GM23338 (cell line): ENCODE measurements at regions not wholly inside any gene's neighbourhood (a gene's known extent, or its start where the extent isn't known, plus 50 kb on each side); places are given as distances from the start of the nearest gene placed in this dataset.

Experiments used
- ATAC-seq: fragments of 200-7000 bp; cut with Tn5 transposase; 3 replicates; pipeline ENCODE4 v1.9.1; 2020
- DNase-seq: peaks from one replicate; pipeline ENCODE4 v3.0.0-alpha.2; 2015; ENCODE audit warnings: low spot score
- H2AFZ ChIP-seq: fragments of 200-600 bp; sonication (generic); 2 replicates; pipeline ENCODE4 v1.8.0; 2016; ENCODE audit warnings: antibody characterized with exemption, mild to moderate bottlenecking, moderate library complexity
- H3F3A ChIP-seq: fragments of 200-600 bp; sonication (generic); replicated peaks from 2 replicates; pipeline ENCODE4 v1.8.0; 2017; ENCODE audit warnings: antibody characterized with exemption, mixed run types, low read depth
- H3K27ac ChIP-seq: fragments of 200-600 bp; sonication (generic); 2 replicates; pipeline ENCODE4 v1.6.1; 2016; ENCODE audit warnings: low read depth
- H3K27me3 ChIP-seq: fragments of 200-600 bp; sonication (generic); 2 replicates; pipeline ENCODE4 v1.8.0; 2016; ENCODE audit warnings: mild to moderate bottlenecking, mixed run types, moderate library complexity; ENCODE audit not compliant: insufficient read depth
- H3K36me3 ChIP-seq: fragments of 200-600 bp; sonication (generic); 2 replicates; pipeline ENCODE4 v1.8.0; 2016; ENCODE audit warnings: mild to moderate bottlenecking; ENCODE audit not compliant: insufficient read depth
- H3K4me1 ChIP-seq: fragments of 200-600 bp; sonication (generic); 2 replicates; pipeline ENCODE4 v1.8.0; 2016; ENCODE audit warnings: mild to moderate bottlenecking, moderate library complexity; ENCODE audit not compliant: insufficient read depth
- H3K4me2 ChIP-seq: fragments of 200-600 bp; sonication (generic); 2 replicates; pipeline ENCODE4 v1.7.1; 2017; ENCODE audit warnings: mixed run types
- H3K4me3 ChIP-seq: fragments of 200-600 bp; sonication (generic); 2 replicates; pipeline ENCODE4 v1.6.1; 2016; ENCODE audit warnings: mixed run types
- H3K79me2 ChIP-seq: fragments of 200-600 bp; sonication (generic); replicated peaks from 2 replicates; pipeline ENCODE4 v1.8.0; 2017; ENCODE audit warnings: mild to moderate bottlenecking; ENCODE audit not compliant: insufficient read depth
- H3K9me2 ChIP-seq: fragments of 200-600 bp; sonication (generic); 2 replicates; pipeline ENCODE4 v1.8.0; 2017; ENCODE audit not compliant: insufficient read depth
- H4K20me1 ChIP-seq: fragments of 200-600 bp; sonication (generic); replicated peaks from 2 replicates; pipeline ENCODE4 v1.8.0; 2017; ENCODE audit warnings: mild to moderate bottlenecking; ENCODE audit not compliant: insufficient read depth
- H3K27ac Mint-ChIP-seq: 2 replicates; pipeline ENCODE4 v1.8.0; 2020; ENCODE audit warnings: inconsistent platforms, mild to moderate bottlenecking, moderate library complexity, mixed read lengths
- H3K27me3 Mint-ChIP-seq: 3 replicates; pipeline ENCODE4 v1.8.0; 2022; ENCODE audit warnings: low read depth, mild to moderate bottlenecking, moderate library complexity, mixed read lengths, inconsistent platforms; ENCODE audit not compliant: insufficient read depth, poor library complexity
- H3K36me3 Mint-ChIP-seq: 3 replicates; pipeline ENCODE4 v1.8.0; 2021; ENCODE audit warnings: low read depth, mild to moderate bottlenecking, inconsistent platforms, moderate library complexity, mixed read lengths
- H3K4me1 Mint-ChIP-seq: 3 replicates; pipeline ENCODE4 v1.8.0; 2020; ENCODE audit warnings: mild to moderate bottlenecking, inconsistent platforms, mixed read lengths
- H3K4me3 Mint-ChIP-seq: 3 replicates; pipeline ENCODE4 v1.8.0; 2021; ENCODE audit warnings: moderate library complexity, mild to moderate bottlenecking, inconsistent platforms, mixed read lengths
- H3K9me3 Mint-ChIP-seq: 3 replicates; pipeline ENCODE4 v1.8.0; 2020; ENCODE audit warnings: moderate library complexity, mild to moderate bottlenecking, inconsistent platforms, mixed read lengths
- CTCF ChIP-seq, 2 experiments: fragments of 200-600 bp in 1 of 2; sonication (generic) in 1 of 2; conservative IDR thresholded peaks; 2 replicates each; pipeline versions ENCODE4 v1.5.1 to v1.6.1; 2016 to 2017; ENCODE audit warnings: antibody characterized with exemption in 2 of 2, low read depth in 2 of 2, mild to moderate bottlenecking in 2 of 2, moderate library complexity in 1 of 2
- EZH2 ChIP-seq: fragments of 200-600 bp; sonication (generic); IDR thresholded peaks from one replicate; pipeline ENCODE4 v1.8.0; 2017; ENCODE audit warnings: antibody characterized with exemption, mild to moderate bottlenecking, low read depth; ENCODE audit not compliant: unreplicated experiment
- EZH2phosphoT487 ChIP-seq: fragments of 200-600 bp; sonication (generic); IDR thresholded peaks from one replicate; pipeline ENCODE4 v1.8.1; 2018; ENCODE audit warnings: antibody characterized with exemption; ENCODE audit not compliant: unreplicated experiment
- JUNB ChIP-seq: IDR thresholded peaks from one replicate; pipeline ENCODE4 v1.6.1; 2016; ENCODE audit warnings: antibody characterized with exemption; ENCODE audit not compliant: unreplicated experiment
- NANOG ChIP-seq: IDR thresholded peaks from 2 replicates; pipeline ENCODE4 v1.6.1; 2016; ENCODE audit warnings: antibody characterized with exemption, borderline replicate concordance
- STAT1 ChIP-seq: IDR thresholded peaks from one replicate; pipeline ENCODE4 v1.6.1; 2016; ENCODE audit warnings: antibody characterized with exemption; ENCODE audit not compliant: unreplicated experiment
- ZNF114 ChIP-seq: fragments of 250-450 bp; sonication (Bioruptor Pico); IDR thresholded peaks from 2 replicates; pipeline ENCODE4 v1.5.0; 2020; ENCODE audit warnings: mild to moderate bottlenecking, moderate library complexity
- TF ChIP-seq, protein P1 (sequence below): fragments of 250-450 bp; sonication (Bioruptor Pico); IDR thresholded peaks from 2 replicates; pipeline ENCODE4 v1.5.0; 2020; ENCODE audit warnings: mild to moderate bottlenecking, moderate library complexity
- TF ChIP-seq, protein P2 (sequence below): IDR thresholded peaks from one replicate; pipeline ENCODE4 v1.6.1; 2018; ENCODE audit warnings: antibody characterized with exemption; ENCODE audit not compliant: unreplicated experiment

DNA sequence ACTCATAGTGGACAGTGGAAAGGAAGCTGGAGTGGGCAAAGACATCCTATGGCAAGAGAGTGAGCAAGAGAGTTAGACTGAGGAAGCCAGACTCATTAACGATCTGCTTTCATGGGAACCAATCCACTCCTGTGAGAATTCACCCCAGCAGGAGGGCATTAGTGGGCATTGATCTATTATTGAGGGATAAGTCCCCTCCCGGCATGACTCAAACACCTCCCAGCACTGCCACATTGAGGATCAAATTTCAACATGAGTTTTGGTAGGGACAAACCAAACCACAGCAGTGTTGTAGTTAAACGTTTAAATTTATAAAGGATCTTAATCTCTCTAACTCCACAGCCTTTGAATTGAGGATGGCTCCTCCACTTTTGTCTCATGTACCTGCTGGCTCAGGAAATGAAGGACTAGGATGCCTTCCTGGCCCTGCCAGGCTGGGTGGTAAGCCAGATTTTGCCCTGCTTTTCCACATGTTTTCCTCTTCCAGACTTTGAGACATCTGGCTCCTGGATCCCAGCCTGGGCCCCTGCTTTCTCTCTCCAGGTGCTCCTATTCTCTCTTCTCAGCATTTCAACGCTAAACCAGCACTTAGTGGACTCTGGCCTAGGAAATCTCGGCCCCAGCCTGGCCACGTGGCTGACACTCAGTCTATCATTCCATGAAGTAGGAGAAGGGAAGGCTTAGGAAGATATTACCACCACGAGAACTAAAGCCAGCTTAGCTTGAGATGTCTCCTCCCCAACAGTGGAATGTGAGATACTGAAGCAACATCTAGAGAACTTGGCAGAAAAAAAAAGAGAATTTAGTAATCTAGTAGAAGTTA, 96.5 kb upstream of the PIP4K2A start:
- Histone ChIP-seq H4K20me1 (no peaks in the 10 kb centered on the region), H3K36me3 (no peaks in the 10 kb centered on the region), H3K27ac (no peak overlapping the region), H3K4me3 (no peak overlapping the region), H3F3A (no peaks in the 10 kb centered on the region), H3K4me2 (0 out of 2 replicates have a peak overlapping the region, but pooled peaks have one; percentile 16), H3K79me2 (no peaks in the 10 kb centered on the region), H3K27me3 (peaks cover 5% of the 10 kb centered on the region; the same call in 1 of the 2 replicates), H2AFZ (peak overlapping the region; percentile 6; the same call in 1 of the 2 replicates), H3K9me2 (peaks cover 7% of the 10 kb centered on the region; the same call in 1 of the 2 replicates), H3K4me1 (peaks cover 5% of the 10 kb centered on the region; the same call in 1 of the 2 replicates)
- DNase-seq, result peak; percentile 68
- H3K4me3 Mint-ChIP-seq, result no peak overlapping the region
- no peak for TF ChIP-seq ZNF114
- TF ChIP-seq, protein P1, sequence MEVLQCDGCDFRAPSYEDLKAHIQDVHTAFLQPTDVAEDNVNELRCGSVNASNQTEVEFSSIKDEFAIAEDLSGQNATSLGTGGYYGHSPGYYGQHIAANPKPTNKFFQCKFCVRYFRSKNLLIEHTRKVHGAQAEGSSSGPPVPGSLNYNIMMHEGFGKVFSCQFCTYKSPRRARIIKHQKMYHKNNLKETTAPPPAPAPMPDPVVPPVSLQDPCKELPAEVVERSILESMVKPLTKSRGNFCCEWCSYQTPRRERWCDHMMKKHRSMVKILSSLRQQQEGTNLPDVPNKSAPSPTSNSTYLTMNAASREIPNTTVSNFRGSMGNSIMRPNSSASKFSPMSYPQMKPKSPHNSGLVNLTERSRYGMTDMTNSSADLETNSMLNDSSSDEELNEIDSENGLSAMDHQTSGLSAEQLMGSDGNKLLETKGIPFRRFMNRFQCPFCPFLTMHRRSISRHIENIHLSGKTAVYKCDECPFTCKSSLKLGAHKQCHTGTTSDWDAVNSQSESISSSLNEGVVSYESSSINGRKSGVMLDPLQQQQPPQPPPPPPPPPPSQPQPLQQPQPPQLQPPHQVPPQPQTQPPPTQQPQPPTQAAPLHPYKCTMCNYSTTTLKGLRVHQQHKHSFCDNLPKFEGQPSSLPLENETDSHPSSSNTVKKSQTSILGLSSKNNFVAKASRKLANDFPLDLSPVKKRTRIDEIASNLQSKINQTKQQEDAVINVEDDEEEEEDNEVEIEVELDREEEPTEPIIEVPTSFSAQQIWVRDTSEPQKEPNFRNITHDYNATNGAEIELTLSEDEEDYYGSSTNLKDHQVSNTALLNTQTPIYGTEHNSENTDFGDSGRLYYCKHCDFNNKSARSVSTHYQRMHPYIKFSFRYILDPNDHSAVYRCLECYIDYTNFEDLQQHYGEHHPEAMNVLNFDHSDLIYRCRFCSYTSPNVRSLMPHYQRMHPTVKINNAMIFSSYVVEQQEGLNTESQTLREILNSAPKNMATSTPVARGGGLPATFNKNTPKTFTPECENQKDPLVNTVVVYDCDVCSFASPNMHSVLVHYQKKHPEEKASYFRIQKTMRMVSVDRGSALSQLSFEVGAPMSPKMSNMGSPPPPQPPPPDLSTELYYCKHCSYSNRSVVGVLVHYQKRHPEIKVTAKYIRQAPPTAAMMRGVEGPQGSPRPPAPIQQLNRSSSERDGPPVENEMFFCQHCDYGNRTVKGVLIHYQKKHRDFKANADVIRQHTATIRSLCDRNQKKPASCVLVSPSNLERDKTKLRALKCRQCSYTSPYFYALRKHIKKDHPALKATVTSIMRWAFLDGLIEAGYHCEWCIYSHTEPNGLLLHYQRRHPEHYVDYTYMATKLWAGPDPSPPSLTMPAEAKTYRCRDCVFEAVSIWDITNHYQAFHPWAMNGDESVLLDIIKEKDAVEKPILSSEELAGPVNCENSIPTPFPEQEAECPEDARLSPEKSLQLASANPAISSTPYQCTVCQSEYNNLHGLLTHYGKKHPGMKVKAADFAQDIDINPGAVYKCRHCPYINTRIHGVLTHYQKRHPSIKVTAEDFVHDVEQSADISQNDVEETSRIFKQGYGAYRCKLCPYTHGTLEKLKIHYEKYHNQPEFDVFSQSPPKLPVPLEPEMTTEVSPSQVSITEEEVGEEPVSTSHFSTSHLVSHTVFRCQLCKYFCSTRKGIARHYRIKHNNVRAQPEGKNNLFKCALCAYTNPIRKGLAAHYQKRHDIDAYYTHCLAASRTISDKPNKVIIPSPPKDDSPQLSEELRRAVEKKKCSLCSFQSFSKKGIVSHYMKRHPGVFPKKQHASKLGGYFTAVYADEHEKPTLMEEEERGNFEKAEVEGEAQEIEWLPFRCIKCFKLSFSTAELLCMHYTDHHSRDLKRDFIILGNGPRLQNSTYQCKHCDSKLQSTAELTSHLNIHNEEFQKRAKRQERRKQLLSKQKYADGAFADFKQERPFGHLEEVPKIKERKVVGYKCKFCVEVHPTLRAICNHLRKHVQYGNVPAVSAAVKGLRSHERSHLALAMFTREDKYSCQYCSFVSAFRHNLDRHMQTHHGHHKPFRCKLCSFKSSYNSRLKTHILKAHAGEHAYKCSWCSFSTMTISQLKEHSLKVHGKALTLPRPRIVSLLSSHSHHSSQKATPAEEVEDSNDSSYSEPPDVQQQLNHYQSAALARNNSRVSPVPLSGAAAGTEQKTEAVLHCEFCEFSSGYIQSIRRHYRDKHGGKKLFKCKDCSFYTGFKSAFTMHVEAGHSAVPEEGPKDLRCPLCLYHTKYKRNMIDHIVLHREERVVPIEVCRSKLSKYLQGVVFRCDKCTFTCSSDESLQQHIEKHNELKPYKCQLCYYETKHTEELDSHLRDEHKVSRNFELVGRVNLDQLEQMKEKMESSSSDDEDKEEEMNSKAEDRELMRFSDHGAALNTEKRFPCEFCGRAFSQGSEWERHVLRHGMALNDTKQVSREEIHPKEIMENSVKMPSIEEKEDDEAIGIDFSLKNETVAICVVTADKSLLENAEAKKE (CRISPR knock-in tag), result 0 out of 2 replicates have a peak, but pooled peaks have one; percentile 12
- TF ChIP-seq EZH2phosphoT487, result no peak
- TF ChIP-seq NANOG, result peak; percentile 39
- peaks cover 14% of the 10 kb centered on the region for H3K27me3 Mint-ChIP-seq
- H3K27ac Mint-ChIP-seq, result no peak overlapping the region
- no peaks in the 10 kb centered on the region for H3K36me3 Mint-ChIP-seq
- peaks cover 10% of the 10 kb centered on the region; the same call in 2 of the 3 replicates for H3K9me3 Mint-ChIP-seq
- peak; percentile 90 for ATAC-seq
- H3K4me1 Mint-ChIP-seq, result peaks cover 9% of the 10 kb centered on the region

- H3K36me3 Mint-ChIP-seq, result no peaks in the 10 kb centered on the region
- H3F3A ChIP-seq, result no peaks in the 10 kb centered on the region
- peaks cover 14% of the 10 kb centered on the region for H3K4me1 Mint-ChIP-seq
- H3K9me3 Mint-ChIP-seq, result peaks cover 10% of the 10 kb centered on the region; the same call in 2 of the 3 replicates
- H3K27ac Mint-ChIP-seq, result no peak overlapping the region
- no peak overlapping the region for H3K4me3 Mint-ChIP-seq
- no peaks in the 10 kb centered on the region for H4K20me1 ChIP-seq
- H3K4me3 ChIP-seq, result no peak overlapping the region
- H3K4me2 ChIP-seq, result no peak overlapping the region
- no peaks in the 10 kb centered on the region for H3K79me2 ChIP-seq
- H2AFZ ChIP-seq, result no peak overlapping the region
- no peaks in the 10 kb centered on the region for H3K36me3 ChIP-seq
- H3K27me3 ChIP-seq, result peaks cover 5% of the 10 kb centered on the region; the same call in 1 of the 2 replicates
- peaks cover 14% of the 10 kb centered on the region for H3K27me3 Mint-ChIP-seq
- no peak for DNase-seq
- H3K9me2 ChIP-seq, result peaks cover 7% of the 10 kb centered on the region; the same call in 1 of the 2 replicates
- H3K27ac ChIP-seq, result no peak overlapping the region
- peaks cover 5% of the 10 kb centered on the region; the same call in 1 of the 2 replicates for H3K4me1 ChIP-seq
- no peak for ATAC-seq
- TF ChIP-seq, protein P2, sequence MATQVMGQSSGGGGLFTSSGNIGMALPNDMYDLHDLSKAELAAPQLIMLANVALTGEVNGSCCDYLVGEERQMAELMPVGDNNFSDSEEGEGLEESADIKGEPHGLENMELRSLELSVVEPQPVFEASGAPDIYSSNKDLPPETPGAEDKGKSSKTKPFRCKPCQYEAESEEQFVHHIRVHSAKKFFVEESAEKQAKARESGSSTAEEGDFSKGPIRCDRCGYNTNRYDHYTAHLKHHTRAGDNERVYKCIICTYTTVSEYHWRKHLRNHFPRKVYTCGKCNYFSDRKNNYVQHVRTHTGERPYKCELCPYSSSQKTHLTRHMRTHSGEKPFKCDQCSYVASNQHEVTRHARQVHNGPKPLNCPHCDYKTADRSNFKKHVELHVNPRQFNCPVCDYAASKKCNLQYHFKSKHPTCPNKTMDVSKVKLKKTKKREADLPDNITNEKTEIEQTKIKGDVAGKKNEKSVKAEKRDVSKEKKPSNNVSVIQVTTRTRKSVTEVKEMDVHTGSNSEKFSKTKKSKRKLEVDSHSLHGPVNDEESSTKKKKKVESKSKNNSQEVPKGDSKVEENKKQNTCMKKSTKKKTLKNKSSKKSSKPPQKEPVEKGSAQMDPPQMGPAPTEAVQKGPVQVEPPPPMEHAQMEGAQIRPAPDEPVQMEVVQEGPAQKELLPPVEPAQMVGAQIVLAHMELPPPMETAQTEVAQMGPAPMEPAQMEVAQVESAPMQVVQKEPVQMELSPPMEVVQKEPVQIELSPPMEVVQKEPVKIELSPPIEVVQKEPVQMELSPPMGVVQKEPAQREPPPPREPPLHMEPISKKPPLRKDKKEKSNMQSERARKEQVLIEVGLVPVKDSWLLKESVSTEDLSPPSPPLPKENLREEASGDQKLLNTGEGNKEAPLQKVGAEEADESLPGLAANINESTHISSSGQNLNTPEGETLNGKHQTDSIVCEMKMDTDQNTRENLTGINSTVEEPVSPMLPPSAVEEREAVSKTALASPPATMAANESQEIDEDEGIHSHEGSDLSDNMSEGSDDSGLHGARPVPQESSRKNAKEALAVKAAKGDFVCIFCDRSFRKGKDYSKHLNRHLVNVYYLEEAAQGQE, result no peak
- TF ChIP-seq JUNB (no peak), ZNF114 (no peak), CTCF (conservative IDR thresholded peaks at IDR 0.05; ENCODE audit: low read depth in 2 of 2) (no peak), STAT1 (no peak), EZH2 (no peak)
These were observed 92.9 kb upstream of the PIP4K2A start for GRCh38 chr10:22807238-22807637.
